GM19025 (cell line): ENCODE measurements at regions not wholly inside any gene's neighbourhood (a gene's known extent, or its start where the extent isn't known, plus 50 kb on each side); places are given as distances from the start of the nearest gene placed in this dataset.

Experiments
- ATAC-seq: cut with Tn5 transposase; IDR thresholded peaks from one replicate; pipeline ENCODE4 v1.9.1; 2021; ENCODE audit warnings: mild to moderate bottlenecking, low read depth, moderate library complexity; ENCODE audit not compliant: unreplicated experiment

GRCh38 chr2:160934263-160934662 lies 226.0 kb upstream of the TANK start:
- ATAC-seq = no peak

GRCh38 chr2:160934991-160935390 lies 225.2 kb upstream of the TANK start:
- no peak for ATAC-seq

DNA sequence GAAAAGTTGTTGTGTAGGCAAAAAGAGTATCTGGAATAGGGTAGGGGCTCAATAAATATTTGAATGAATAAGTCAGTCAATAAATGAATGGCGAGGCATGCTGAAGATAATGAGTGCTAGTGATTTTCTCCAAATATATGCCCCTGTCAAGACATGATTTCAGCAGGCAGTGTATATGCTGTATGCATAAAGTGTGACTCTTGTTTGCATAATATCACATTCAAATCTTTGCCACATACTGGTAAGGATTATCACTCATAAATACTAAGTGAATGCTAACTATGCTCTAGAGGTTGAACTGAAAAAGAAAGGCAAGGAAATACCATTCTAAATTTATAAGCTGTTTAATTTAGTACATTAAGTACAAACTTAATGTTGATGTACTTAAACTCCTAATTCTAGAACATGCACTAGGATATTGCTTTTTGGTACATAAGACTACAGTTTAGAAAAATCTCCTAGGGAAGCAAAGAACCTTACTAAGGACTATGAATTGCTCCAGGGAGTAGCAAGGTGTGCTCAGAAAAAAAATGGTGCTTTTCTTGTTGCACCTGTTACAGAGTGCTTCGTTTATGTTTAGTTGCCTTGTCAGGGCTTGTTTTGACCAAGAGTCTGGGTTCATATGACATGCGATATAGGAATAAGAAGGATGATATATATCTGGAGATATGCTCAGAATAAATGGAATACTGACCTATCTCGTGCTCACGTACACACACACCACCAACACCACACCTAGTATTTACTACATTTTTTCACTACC lies 224.0 kb upstream of the TANK start:
- no peak for ATAC-seq

- no peak for ATAC-seq
Measured at GRCh38 chr2:160940271-160940670, 220.0 kb upstream of the TANK start.

GRCh38 chr2:160940699-160941098 lies 219.5 kb upstream of the TANK start:
- ATAC-seq = no peak

- no peak for ATAC-seq
Measured at GRCh38 chr2:160941290-160941846, 218.9 kb upstream of the TANK start.

- ATAC-seq = no peak
Measured at GRCh38 chr2:160942476-160943142, 217.6 kb upstream of the TANK start.

DNA sequence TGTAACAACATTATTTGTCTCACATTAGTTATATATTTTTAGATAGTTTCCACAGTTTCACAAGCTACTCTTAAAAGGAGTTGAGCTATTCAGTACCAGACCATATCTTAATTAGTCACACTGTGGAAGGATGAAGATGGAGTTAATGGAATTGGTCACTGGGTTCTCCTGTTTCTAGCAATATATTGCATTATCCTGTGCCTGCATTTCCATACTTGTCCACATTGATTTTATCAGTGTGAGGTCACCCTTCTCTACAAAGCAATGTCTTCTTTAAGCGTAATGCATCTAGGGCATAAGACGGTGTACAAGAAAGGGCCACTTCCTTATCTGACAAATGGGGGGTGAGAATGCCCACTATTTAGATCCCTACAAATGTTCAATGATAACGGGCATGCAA lies 216.8 kb upstream of the TANK start:
- ATAC-seq = no peak

DNA sequence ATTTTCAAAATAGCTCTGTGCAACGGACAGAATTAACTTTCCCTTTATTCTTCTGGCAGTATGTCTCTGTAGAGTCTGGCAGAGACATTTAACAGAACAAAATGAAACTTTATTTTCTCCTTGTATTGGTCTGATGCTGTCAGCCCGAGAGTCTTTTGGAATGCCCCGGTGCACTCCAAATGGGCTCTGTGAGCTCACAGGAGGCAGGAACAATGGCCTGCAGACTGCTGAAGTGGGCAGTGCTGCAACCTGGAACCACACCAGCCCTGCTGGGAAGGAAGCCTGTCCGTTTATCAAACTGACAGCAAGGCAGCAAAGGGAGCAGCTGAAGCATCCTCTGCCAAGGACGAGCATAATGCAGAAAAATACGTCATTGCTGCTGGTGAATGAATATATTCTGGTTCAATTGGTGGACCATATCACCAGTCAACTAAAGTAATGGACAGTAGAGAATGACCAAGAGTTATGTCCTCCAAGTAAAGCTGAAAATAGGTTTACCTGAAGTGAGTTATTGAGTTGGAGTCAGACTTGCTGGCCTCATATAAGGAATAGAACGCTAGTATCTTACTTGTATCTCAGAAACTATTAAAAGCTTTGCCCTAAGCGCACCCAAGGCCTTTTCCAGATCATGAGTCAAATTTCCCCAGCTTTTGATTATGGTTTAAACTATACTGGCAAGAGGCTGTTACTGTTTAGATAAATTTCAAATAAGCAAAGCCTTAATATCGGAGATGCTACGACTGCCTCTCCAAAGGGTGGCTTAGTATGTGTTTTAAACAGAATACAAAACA lies 207.6 kb upstream of the TANK start:
- no peak for ATAC-seq

- no peak for ATAC-seq
Measured at GRCh38 chr2:160955578-160955977, 204.7 kb upstream of the TANK start.

- no peak for ATAC-seq
Measured at GRCh38 chr2:160956243-160956802, 203.9 kb upstream of the TANK start.

DNA sequence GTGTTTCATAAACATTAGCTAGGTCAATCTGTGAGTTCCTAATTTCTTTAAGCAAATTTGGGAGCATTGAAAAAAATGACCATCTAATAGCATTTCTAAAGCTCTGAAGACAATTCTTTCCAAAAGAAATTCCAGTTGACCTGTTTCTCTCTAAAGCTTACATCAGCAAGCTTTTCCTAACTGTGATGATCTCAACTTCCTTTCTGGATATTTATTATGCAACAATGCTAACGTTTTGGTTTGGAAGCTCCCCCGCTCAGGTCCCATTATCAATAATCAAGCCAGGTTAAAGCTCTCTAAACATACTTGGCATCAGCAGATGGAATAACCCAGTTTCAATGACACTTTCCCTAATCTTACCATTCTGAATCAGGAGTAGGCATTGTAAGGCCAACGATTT lies 196.3 kb upstream of the TANK start:
- no peak for ATAC-seq

GRCh38 chr2:160967523-160967922 lies 192.7 kb upstream of the TANK start:
- no peak for ATAC-seq

DNA sequence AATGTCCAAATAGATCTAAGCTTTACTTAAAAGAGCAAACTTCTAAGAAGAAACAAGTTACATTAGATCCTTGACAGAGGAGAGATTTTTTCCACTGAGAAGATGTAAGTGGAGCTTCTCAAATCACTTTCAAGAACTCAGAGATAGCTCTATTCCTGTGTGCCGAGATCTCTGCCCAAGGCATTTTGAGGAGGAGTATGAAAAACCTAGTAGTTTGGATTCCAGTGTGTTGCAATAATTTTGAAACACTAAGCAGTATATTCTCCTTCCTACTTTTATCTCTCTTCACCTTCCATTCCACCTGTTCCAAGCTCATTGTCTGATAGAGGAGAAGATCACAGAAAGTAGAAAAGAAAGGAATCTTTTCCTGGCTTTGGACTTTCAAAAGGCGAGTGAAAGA lies 192.0 kb upstream of the TANK start:
- ATAC-seq = no peak

- no peak for ATAC-seq
Measured at GRCh38 chr2:160970052-160970965, 189.9 kb upstream of the TANK start.

DNA sequence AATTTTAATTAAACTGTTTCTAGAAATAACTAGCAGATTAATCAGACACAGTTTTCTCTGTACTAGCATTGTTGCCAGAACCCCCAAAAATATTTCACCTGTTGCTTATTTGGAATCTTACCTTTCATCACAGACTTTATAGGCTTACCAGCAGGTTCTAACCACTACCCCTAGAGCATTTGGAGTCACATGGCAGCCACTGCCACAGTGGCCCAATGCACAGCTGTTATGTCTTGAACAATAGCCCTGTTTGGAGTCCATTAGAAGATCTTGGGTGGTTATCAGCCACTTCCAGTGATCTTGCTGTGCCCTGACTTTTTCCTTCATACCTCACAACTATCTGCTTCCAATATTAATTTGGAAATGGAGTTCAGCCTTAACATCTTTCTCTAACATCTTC lies 186.2 kb upstream of the TANK start:
- ATAC-seq = no peak

DNA sequence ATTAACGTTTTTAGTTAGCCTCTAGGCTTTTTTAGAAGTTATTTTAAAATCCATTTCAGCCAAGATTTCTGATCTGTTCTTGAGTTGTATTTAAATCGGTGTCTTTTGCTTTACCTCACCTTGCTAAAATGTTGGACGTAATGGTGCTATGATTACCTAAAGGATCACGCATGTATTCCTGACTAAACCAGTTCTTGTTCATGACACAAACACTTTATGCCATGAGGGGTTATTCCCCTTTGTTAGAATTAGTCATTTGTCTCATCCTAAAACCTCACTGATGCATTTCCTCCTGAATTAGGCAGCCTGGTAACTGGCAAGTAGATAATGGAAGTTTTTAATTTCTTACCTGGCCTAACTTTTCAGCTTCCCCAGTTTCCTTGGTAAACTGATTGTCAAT lies 185.4 kb upstream of the TANK start:
- ATAC-seq = no peak

- no peak for ATAC-seq
Measured at GRCh38 chr2:160976797-160977196, 183.4 kb upstream of the TANK start.

DNA sequence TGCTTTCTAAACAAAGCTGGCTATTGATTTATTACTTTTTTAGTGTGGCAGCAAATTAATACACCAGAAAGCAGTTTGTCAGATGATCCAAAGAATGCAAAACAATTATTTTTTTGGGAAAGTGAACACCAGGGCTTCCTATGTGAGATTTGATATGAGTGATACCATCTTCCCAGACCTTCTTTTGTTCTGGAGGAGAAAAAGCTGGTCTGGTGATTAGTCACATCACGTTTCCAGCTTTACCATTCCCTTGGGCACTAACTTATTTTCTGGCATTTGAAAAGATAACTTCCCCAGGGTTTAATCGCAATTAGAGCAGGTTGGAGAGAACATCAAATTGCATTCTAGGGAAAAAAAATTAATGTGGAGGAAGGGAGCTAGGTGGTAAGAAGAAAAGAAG lies 182.9 kb upstream of the TANK start:
- no peak for ATAC-seq

- ATAC-seq = no peak
Measured at GRCh38 chr2:160977854-160978253, 182.4 kb upstream of the TANK start.
